CD4-positive, alpha-beta T cell treated with Interleukin-4 for 4 hours (primary cell): ENCODE measurements at regions not wholly inside any gene's neighbourhood (a gene's known extent, or its start where the extent isn't known, plus 50 kb on each side); places are given as distances from the start of the nearest gene placed in this dataset.

Source experiments
- DNase-seq: peaks from one replicate; pipeline ENCODE4 v3.0.0-alpha.2; 2020

DNA sequence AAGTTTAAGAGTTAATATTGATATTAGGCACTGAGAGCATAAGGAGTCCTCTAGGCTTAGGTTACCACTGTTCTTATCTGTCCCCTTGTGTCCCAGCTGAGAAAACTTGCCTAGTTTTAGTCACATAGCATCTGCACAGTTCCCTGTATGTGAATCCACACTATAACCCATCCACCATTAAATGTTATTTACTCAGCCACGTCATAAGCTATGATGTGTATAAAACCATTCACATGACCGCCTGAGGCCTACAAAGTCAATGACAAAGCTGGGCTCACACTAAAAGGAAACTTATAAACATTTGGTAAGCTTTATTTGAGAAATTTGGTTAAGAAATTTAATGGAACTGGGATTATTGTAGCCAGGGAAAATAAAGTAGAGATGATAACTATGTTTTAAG is 59.2 kb upstream of the TFAP2D start:
- no peak for DNase-seq

GRCh38 chr6:50655848-50656453 is 57.4 kb upstream of the TFAP2D start:
- DNase-seq = no peak

DNA sequence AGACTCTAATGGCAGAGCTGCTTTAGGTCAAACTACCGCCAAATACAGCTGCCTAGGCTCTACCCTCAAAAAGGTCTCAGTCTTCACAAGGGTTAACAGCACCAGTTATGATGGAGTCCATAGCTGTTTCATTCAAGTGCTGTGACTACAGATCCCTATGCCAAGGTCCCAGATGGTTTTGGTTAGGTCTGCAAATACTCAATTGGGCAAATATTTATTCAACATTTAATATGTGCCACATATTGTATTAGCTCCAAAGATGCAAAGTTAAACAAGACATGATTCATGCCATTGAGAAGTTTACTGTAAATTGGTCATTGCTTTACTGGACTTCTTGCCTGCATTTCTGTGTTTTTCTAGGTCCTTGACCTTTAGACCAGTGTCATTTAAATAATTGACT is 55.8 kb upstream of the TFAP2D start:
- no peak for DNase-seq

DNA sequence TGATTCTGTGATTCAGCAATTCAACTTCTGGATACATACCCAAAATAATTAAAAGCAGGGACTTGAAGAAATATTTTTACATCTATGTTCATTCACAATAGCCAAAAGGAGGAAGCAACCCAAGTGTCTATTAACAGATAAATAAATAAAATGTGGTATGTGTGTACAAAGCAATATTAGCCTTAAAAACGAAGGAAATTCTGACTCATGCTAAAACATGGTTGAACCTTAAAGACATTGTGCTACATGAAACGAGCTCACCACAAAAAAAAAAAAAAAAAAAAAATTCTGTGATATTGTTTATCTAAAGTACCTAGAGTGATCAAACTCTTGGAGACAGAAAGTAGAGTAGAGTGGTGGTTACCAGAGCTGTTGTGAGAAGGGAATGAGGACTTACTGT is 54.8 kb upstream of the TFAP2D start:
- no peak for DNase-seq

- DNase-seq = no peak
Observed at GRCh38 chr6:50661636-50662035, 51.7 kb upstream of the TFAP2D start.
